ENCODE measurements at regions not wholly inside any gene's neighbourhood (a gene's known extent, or its start where the extent isn't known, plus 50 kb on each side); places are given as distances from the start of the nearest gene placed in this dataset.

DNA sequence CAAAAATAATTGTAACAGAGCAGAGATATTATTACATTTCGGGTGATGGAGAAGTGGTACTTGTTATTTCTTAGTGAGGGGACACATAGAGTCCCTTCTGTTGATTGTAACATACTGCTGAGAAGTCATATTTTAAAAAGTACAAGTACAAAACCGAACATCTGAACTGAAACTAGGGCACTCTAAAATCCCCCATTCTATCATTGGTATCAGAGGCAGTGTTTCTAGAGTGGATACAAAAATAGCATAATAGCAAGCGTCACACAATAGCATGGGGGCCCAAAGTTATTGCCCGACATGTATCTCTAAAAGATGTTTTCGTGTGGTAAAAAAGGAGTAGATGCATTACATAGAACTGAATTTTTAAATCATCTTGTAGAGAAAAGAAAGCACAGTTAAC, 502.1 kb upstream of the SLC10A2 start:
- no peak for DNase-seq (ENCODE audit: low spot score)
- no peak overlapping the region for H2BK120ac ChIP-seq (ENCODE audit: low read depth, low read length)
- WGBS, 2 donors (ENCODE audit: extremely low coverage in 2 of 2, insufficient read length in 2 of 2, insufficient replicate concordance in 1 of 2) = no CpG with 5 or more reads among the region's 5 CpGs
- H3K27me3 ChIP-seq (ENCODE audit: control insufficient read depth in 3 of 3, insufficient read depth in 3 of 3, low read depth in 1 of 3, low read length in 3 of 3) = no peaks in the 10 kb centered on the region
- no peak overlapping the region for H4K91ac ChIP-seq (ENCODE audit: low read depth, low read length, poor library complexity)
- no peak overlapping the region for H3K14ac ChIP-seq (ENCODE audit: low read length)
- H2AFZ ChIP-seq (ENCODE audit: low read length) = peak overlapping the region; percentile 17
- H3K4me1 ChIP-seq (ENCODE audit: control insufficient read depth in 2 of 2, insufficient read depth in 1 of 2, low read depth in 1 of 2, low read length in 2 of 2) = no peaks in the 10 kb centered on the region
- no peaks in the 10 kb centered on the region for H3K79me1 ChIP-seq (ENCODE audit: low read depth, low read length)
- no peak overlapping the region for H4K8ac ChIP-seq (ENCODE audit: low read depth, low read length)
- no peak overlapping the region for H3K23ac ChIP-seq (ENCODE audit: low read depth, low read length, poor library complexity)
- H3K4me2 ChIP-seq (ENCODE audit: insufficient read depth, low read length, poor library complexity, severe bottlenecking) = no peak overlapping the region
- H2BK5ac ChIP-seq (ENCODE audit: low read length) = no peak overlapping the region
- H3K36me3 ChIP-seq (replicated peaks in 1 of 2; ENCODE audit: control insufficient read depth in 2 of 2, insufficient read depth in 2 of 2, low read length in 2 of 2) = no peaks in the 10 kb centered on the region
- H2AK5ac ChIP-seq (ENCODE audit: low read depth, low read length) = no peak overlapping the region
- no peak overlapping the region for H3K4me3 ChIP-seq (ENCODE audit: low read length in 2 of 2)
- H3K9me3 ChIP-seq (replicated peaks in 1 of 2; ENCODE audit: control insufficient read depth in 2 of 2, insufficient read depth in 1 of 2, low read depth in 1 of 2, low read length in 2 of 2) = peaks cover 0 to 2% of the 10 kb centered on the region in 2 donors
- H3K9ac ChIP-seq (ENCODE audit: low read depth, low read length, poor library complexity) = no peak overlapping the region
- H2BK12ac ChIP-seq (ENCODE audit: low read length) = no peak overlapping the region
- H3K27ac ChIP-seq (replicated peaks; ENCODE audit: low read length) = no peak overlapping the region
- H3K18ac ChIP-seq (ENCODE audit: low read length) = no peak overlapping the region
- H2BK15ac ChIP-seq (ENCODE audit: low read length) = no peak overlapping the region
- H3K4ac ChIP-seq (ENCODE audit: low read length) = no peak overlapping the region

GRCh38 chr13:103557878-103558277, 491.7 kb upstream of the SLC10A2 start:
- no peak overlapping the region for H2BK15ac ChIP-seq (ENCODE audit: low read length)
- no peak overlapping the region for H4K8ac ChIP-seq (ENCODE audit: low read depth, low read length)
- H3K18ac ChIP-seq (ENCODE audit: low read length) = no peak overlapping the region
- H2BK5ac ChIP-seq (ENCODE audit: low read length) = no peak overlapping the region
- H3K4ac ChIP-seq (ENCODE audit: low read length) = no peak overlapping the region
- no peak overlapping the region for H2AK5ac ChIP-seq (ENCODE audit: low read depth, low read length)
- no peak overlapping the region for H4K91ac ChIP-seq (ENCODE audit: low read depth, low read length, poor library complexity)
- H2BK12ac ChIP-seq (ENCODE audit: low read length) = no peak overlapping the region
- H3K27ac ChIP-seq (replicated peaks; ENCODE audit: low read length) = no peak overlapping the region
- no peak overlapping the region for H3K4me2 ChIP-seq (ENCODE audit: insufficient read depth, low read length, poor library complexity, severe bottlenecking)
- no peak overlapping the region for H3K4me3 ChIP-seq (ENCODE audit: low read length in 2 of 2)
- H3K27me3 ChIP-seq (ENCODE audit: control insufficient read depth in 3 of 3, insufficient read depth in 3 of 3, low read depth in 1 of 3, low read length in 3 of 3) = no peaks in the 10 kb centered on the region
- no peaks in the 10 kb centered on the region for H3K4me1 ChIP-seq (ENCODE audit: control insufficient read depth in 2 of 2, insufficient read depth in 1 of 2, low read depth in 1 of 2, low read length in 2 of 2)
- no peaks in the 10 kb centered on the region for H3K79me1 ChIP-seq (ENCODE audit: low read depth, low read length)
- H2BK120ac ChIP-seq (ENCODE audit: low read depth, low read length) = no peak overlapping the region
- H3K36me3 ChIP-seq (replicated peaks in 1 of 2; ENCODE audit: control insufficient read depth in 2 of 2, insufficient read depth in 2 of 2, low read length in 2 of 2) = no peaks in the 10 kb centered on the region
- WGBS, 2 donors (ENCODE audit: extremely low coverage in 2 of 2, insufficient read length in 2 of 2, insufficient replicate concordance in 1 of 2) = no CpG with 5 or more reads among the region's 2 CpGs
- H3K9ac ChIP-seq (ENCODE audit: low read depth, low read length, poor library complexity) = no peak overlapping the region
- H3K14ac ChIP-seq (ENCODE audit: low read length) = no peak overlapping the region
- no peak for DNase-seq (ENCODE audit: low spot score)
- H2AFZ ChIP-seq (ENCODE audit: low read length) = no peak overlapping the region
- H3K23ac ChIP-seq (ENCODE audit: low read depth, low read length, poor library complexity) = no peak overlapping the region
- peaks cover 0 to 1% of the 10 kb centered on the region in 2 donors for H3K9me3 ChIP-seq (replicated peaks in 1 of 2; ENCODE audit: control insufficient read depth in 2 of 2, insufficient read depth in 1 of 2, low read depth in 1 of 2, low read length in 2 of 2)

DNA sequence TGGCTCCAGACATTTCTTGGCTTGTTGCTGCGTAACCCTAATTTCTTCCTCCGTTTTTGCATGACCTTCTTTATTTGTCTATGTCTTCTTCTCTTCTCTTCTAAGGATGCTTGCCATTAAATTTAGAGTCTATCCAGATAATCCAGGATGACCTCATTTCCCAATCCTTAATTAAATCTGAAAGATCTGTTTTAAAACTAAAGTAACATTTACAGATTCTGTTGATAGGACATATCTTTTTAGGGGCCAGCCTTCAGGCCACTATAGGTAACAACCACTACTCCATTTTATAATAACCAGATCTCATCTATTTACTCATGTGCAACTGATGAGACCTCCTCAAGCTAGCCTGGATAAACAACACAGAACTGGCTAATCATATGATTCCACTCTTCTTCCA, 490.5 kb upstream of the SLC10A2 start:
- Histone ChIP-seq H2BK12ac (ENCODE audit: low read length) (no peak overlapping the region), H3K4me2 (ENCODE audit: insufficient read depth, low read length, poor library complexity, severe bottlenecking) (no peak overlapping the region), H3K4me1 (ENCODE audit: control insufficient read depth in 2 of 2, insufficient read depth in 1 of 2, low read depth in 1 of 2, low read length in 2 of 2) (no peaks in the 10 kb centered on the region), H2BK120ac (ENCODE audit: low read depth, low read length) (no peak overlapping the region), H3K9me3 (replicated peaks in 1 of 2; ENCODE audit: control insufficient read depth in 2 of 2, insufficient read depth in 1 of 2, low read depth in 1 of 2, low read length in 2 of 2) (no peaks in the 10 kb centered on the region), H4K8ac (ENCODE audit: low read depth, low read length) (no peak overlapping the region), H3K4me3 (ENCODE audit: low read length in 2 of 2) (no peak overlapping the region), H3K14ac (ENCODE audit: low read length) (no peak overlapping the region), H2AK5ac (ENCODE audit: low read depth, low read length) (no peak overlapping the region), H3K9ac (ENCODE audit: low read depth, low read length, poor library complexity) (no peak overlapping the region), H3K27me3 (ENCODE audit: control insufficient read depth in 3 of 3, insufficient read depth in 3 of 3, low read depth in 1 of 3, low read length in 3 of 3) (no peaks in the 10 kb centered on the region), H3K79me1 (ENCODE audit: low read depth, low read length) (no peaks in the 10 kb centered on the region), H2AFZ (ENCODE audit: low read length) (no peak overlapping the region), H3K18ac (ENCODE audit: low read length) (no peak overlapping the region), H3K36me3 (replicated peaks in 1 of 2; ENCODE audit: control insufficient read depth in 2 of 2, insufficient read depth in 2 of 2, low read length in 2 of 2) (no peaks in the 10 kb centered on the region), H2BK5ac (ENCODE audit: low read length) (no peak overlapping the region), H2BK15ac (ENCODE audit: low read length) (no peak overlapping the region), H3K27ac (replicated peaks; ENCODE audit: low read length) (no peak overlapping the region), H3K23ac (ENCODE audit: low read depth, low read length, poor library complexity) (no peak overlapping the region), H3K4ac (ENCODE audit: low read length) (no peak overlapping the region), H4K91ac (ENCODE audit: low read depth, low read length, poor library complexity) (no peak overlapping the region)
- no peak for DNase-seq (ENCODE audit: low spot score)
- WGBS, 2 donors (ENCODE audit: extremely low coverage in 2 of 2, insufficient read length in 2 of 2, insufficient replicate concordance in 1 of 2) = no CpG with 5 or more reads among the region's 2 CpGs

GRCh38 chr13:103547914-103548313, 481.7 kb upstream of the SLC10A2 start:
- Histone ChIP-seq H3K14ac (ENCODE audit: low read length) (no peak overlapping the region), H3K4ac (ENCODE audit: low read length) (no peak overlapping the region), H2AK5ac (ENCODE audit: low read depth, low read length) (no peak overlapping the region), H3K4me3 (ENCODE audit: low read length in 2 of 2) (no peak overlapping the region), H2BK5ac (ENCODE audit: low read length) (no peak overlapping the region), H3K23ac (ENCODE audit: low read depth, low read length, poor library complexity) (no peak overlapping the region), H2BK120ac (ENCODE audit: low read depth, low read length) (no peak overlapping the region), H3K9ac (ENCODE audit: low read depth, low read length, poor library complexity) (no peak overlapping the region), H3K4me1 (ENCODE audit: control insufficient read depth in 2 of 2, insufficient read depth in 1 of 2, low read depth in 1 of 2, low read length in 2 of 2) (no peaks in the 10 kb centered on the region), H2BK15ac (ENCODE audit: low read length) (no peak overlapping the region), H3K27me3 (ENCODE audit: control insufficient read depth in 3 of 3, insufficient read depth in 3 of 3, low read depth in 1 of 3, low read length in 3 of 3) (no peaks in the 10 kb centered on the region), H2AFZ (ENCODE audit: low read length) (no peak overlapping the region), H3K36me3 (replicated peaks in 1 of 2; ENCODE audit: control insufficient read depth in 2 of 2, insufficient read depth in 2 of 2, low read length in 2 of 2) (no peaks in the 10 kb centered on the region), H3K9me3 (replicated peaks in 1 of 2; ENCODE audit: control insufficient read depth in 2 of 2, insufficient read depth in 1 of 2, low read depth in 1 of 2, low read length in 2 of 2) (peaks cover 3 to 6% of the 10 kb centered on the region in 2 donors), H4K91ac (ENCODE audit: low read depth, low read length, poor library complexity) (no peak overlapping the region), H2BK12ac (ENCODE audit: low read length) (no peak overlapping the region), H3K4me2 (ENCODE audit: insufficient read depth, low read length, poor library complexity, severe bottlenecking) (no peak overlapping the region), H4K8ac (ENCODE audit: low read depth, low read length) (no peak overlapping the region), H3K18ac (ENCODE audit: low read length) (no peak overlapping the region), H3K79me1 (ENCODE audit: low read depth, low read length) (no peaks in the 10 kb centered on the region), H3K27ac (replicated peaks; ENCODE audit: low read length) (no peak overlapping the region)
- no peak for DNase-seq (ENCODE audit: low spot score)
- WGBS, 2 donors (ENCODE audit: extremely low coverage in 2 of 2, insufficient read length in 2 of 2, insufficient replicate concordance in 1 of 2) = no CpG with 5 or more reads among the region's 3 CpGs

Data from neuronal stem cell (in vitro differentiated cells).